AG04449 (cell line): ENCODE measurements at regions not wholly inside any gene's neighbourhood (a gene's known extent, or its start where the extent isn't known, plus 50 kb on each side); places are given as distances from the start of the nearest gene placed in this dataset.

Experiments
- CTCF ChIA-PET: fragments of 350-600 bp; formaldehyde crosslinking; extraction: SDS; loops from one replicate; lab custom pipeline; 2021; ENCODE audit warnings: antibody characterized with exemption; lab: Yijun Ruan, JAX
- POLR2A ChIA-PET: fragments of 400-600, 350-600 bp; formaldehyde crosslinking; extraction: SDS; loops from one replicate; lab custom pipeline; 2020; ENCODE audit warnings: antibody characterized with exemption, inconsistent platforms; lab: Yijun Ruan, JAX
- DNase-seq: peaks from one replicate; pipeline ENCODE4 v3.0.0-alpha.2; 2010; ENCODE audit warnings: low read depth, low spot score
- H3K4me3 ChIP-seq: 2 replicates; pipeline ENCODE4 v1.5.1; 2011; ENCODE audit warnings: low read depth, mild to moderate bottlenecking, control low read depth, low read length
- CTCF ChIP-seq: IDR thresholded peaks from one replicate; pipeline ENCODE4 v1.5.1; 2011; ENCODE audit warnings: mild to moderate bottlenecking, moderate library complexity, low read length, control low read depth, inconsistent platforms; ENCODE audit not compliant: insufficient read depth; ENCODE audit errors: missing control alignments

- no peak for TF ChIP-seq CTCF
- DNase-seq, result no peak
- ChIA-PET CTCF (interaction anchor here (0.8 to 1.6 kb wide), 5 partner anchors 9 to 91 kb away, joined by 3 to 6 read pairs (median 4); no protein-coding TSS in a partner anchor), POLR2A (no interaction called here)
- no peak overlapping the region for H3K4me3 ChIP-seq
Observed at GRCh38 chr5:168128111-168128510, 163.3 kb upstream of the WWC1 start.

- no peak for DNase-seq
- TF ChIP-seq CTCF, result no peak
- POLR2A ChIA-PET, result no interaction called here
- no peak overlapping the region for H3K4me3 ChIP-seq
- CTCF ChIA-PET, result interaction anchor here (0.8 to 1.6 kb wide), 4 partner anchors 9 to 91 kb away, joined by 3 to 6 read pairs (median 4); no protein-coding TSS in a partner anchor
Observed at GRCh38 chr5:168128557-168128956, 162.9 kb upstream of the WWC1 start.

GRCh38 chr5:168131519-168131918 is 159.9 kb upstream of the WWC1 start:
- no peak for TF ChIP-seq CTCF
- no peak overlapping the region for H3K4me3 ChIP-seq
- ChIA-PET CTCF (interaction anchor here (1.5 to 1.6 kb wide), 2 partner anchors 19 to 89 kb away, joined by 4 to 5 read pairs; no protein-coding TSS in a partner anchor), POLR2A (no interaction called here)
- DNase-seq, result no peak

GRCh38 chr5:168132241-168132641 is 159.2 kb upstream of the WWC1 start:
- ChIA-PET CTCF (interaction anchor here (1.5 to 1.6 kb wide), 2 partner anchors 20 to 88 kb away, joined by 4 to 5 read pairs; no protein-coding TSS in a partner anchor), POLR2A (interaction anchor here (0.6 kb wide), 2 partner anchors 9 to 95 kb away, joined by 3 to 4 read pairs; no protein-coding TSS in a partner anchor)
- no peak for TF ChIP-seq CTCF
- no peak overlapping the region for H3K4me3 ChIP-seq
- DNase-seq, result peak; percentile 34

GRCh38 chr5:168135897-168136296 is 155.5 kb upstream of the WWC1 start:
- H3K4me3 ChIP-seq, result no peak overlapping the region
- DNase-seq, result no peak
- TF ChIP-seq CTCF, result no peak
- ChIA-PET CTCF (interaction anchor here (1.7 kb wide), 1 partner anchor 12 kb away, joined by 5 read pairs; no protein-coding TSS in a partner anchor), POLR2A (no interaction called here)

GRCh38 chr5:168136340-168136739 is 155.1 kb upstream of the WWC1 start:
- POLR2A ChIA-PET, result no interaction called here

More at GRCh38 chr5:168136340-168136739, 155.1 kb upstream of the WWC1 start:
- CTCF ChIA-PET, result interaction anchor here (1.7 kb wide), 1 partner anchor 12 kb away, joined by 5 read pairs; no protein-coding TSS in a partner anchor
- H3K4me3 ChIP-seq, result no peak overlapping the region
- no peak for DNase-seq
- no peak for TF ChIP-seq CTCF
